Neural crest cell (in vitro differentiated cells): ENCODE measurements at regions not wholly inside any gene's neighbourhood (a gene's known extent, or its start where the extent isn't known, plus 50 kb on each side); places are given as distances from the start of the nearest gene placed in this dataset.

Source experiments
- DNase-seq: peaks from one replicate; pipeline ENCODE4 v3.0.0; 2021; ENCODE audit warnings: low read depth, mixed read lengths, low spot score
- H3K27ac Mint-ChIP-seq: one replicate; pipeline ENCODE4 v1.8.0; 2021; ENCODE audit warnings: mild to moderate bottlenecking, mixed read lengths; ENCODE audit not compliant: unreplicated experiment
- H3K27me3 Mint-ChIP-seq: 2 replicates; pipeline ENCODE4 v1.8.0; 2021; ENCODE audit warnings: low read depth, mild to moderate bottlenecking, mixed read lengths
- H3K36me3 Mint-ChIP-seq: 2 replicates; pipeline ENCODE4 v1.8.0; 2021; ENCODE audit warnings: low read depth, mild to moderate bottlenecking, mixed read lengths
- H3K4me1 Mint-ChIP-seq: 2 replicates; pipeline ENCODE4 v1.8.0; 2021; ENCODE audit warnings: mixed read lengths
- H3K4me3 Mint-ChIP-seq: one replicate; pipeline ENCODE4 v1.8.0; 2021; ENCODE audit warnings: mild to moderate bottlenecking, mixed read lengths
- H3K9me3 Mint-ChIP-seq: 2 replicates; pipeline ENCODE4 v1.8.0; 2021; ENCODE audit warnings: mixed read lengths
- TF ChIP-seq, protein P1 (sequence below): fragments of 200-600 bp; sonication (generic); conservative IDR thresholded peaks from 2 replicates; pipeline ENCODE4 v1.5.0; 2021; ENCODE audit warnings: antibody characterized with exemption, mild to moderate bottlenecking

DNA sequence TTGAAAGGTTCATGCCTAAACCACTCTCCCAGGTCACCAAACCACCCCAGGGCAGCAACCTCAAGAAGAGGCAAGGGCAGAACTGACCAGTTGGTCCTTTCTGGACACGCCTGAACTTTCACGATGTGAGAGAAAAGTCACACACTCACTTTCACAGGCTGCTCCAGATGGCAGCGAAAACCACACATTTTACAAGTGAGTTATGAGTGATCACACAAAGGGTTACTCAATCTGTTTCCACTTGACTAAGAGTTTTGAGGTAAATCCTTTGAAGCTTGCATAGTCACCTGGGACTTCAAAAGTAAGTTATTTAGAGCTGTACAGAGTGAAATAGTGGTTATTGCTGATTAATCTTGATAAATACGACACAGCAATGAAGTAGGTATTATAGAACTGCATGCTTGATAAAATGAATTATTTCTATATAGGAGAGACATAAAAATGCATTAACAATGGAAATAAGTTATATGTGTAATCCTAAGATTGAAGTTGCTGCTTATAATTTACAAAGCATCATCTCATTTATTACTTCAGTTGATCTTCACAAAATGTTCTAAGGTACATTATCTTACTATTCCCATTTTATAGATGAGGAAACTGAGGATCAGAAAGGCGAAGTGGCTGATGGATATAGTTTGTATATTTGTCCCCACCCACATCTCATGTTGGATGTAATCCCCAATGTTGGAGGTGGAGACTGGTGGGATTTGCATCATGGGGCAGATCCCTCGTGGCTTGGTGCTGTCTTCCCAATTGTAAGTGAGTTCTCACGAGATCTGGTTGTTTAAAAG, 103.0 kb upstream of the KLF3 start:
- Mint-ChIP-seq H3K9me3 (peaks cover 5% of the 10 kb centered on the region), H3K27ac (no peak overlapping the region), H3K36me3 (peaks cover 2% of the 10 kb centered on the region), H3K4me1 (peaks cover 23% of the 10 kb centered on the region), H3K27me3 (no peaks in the 10 kb centered on the region), H3K4me3 (no peak overlapping the region)
- no peak for DNase-seq
- TF ChIP-seq, protein P1, sequence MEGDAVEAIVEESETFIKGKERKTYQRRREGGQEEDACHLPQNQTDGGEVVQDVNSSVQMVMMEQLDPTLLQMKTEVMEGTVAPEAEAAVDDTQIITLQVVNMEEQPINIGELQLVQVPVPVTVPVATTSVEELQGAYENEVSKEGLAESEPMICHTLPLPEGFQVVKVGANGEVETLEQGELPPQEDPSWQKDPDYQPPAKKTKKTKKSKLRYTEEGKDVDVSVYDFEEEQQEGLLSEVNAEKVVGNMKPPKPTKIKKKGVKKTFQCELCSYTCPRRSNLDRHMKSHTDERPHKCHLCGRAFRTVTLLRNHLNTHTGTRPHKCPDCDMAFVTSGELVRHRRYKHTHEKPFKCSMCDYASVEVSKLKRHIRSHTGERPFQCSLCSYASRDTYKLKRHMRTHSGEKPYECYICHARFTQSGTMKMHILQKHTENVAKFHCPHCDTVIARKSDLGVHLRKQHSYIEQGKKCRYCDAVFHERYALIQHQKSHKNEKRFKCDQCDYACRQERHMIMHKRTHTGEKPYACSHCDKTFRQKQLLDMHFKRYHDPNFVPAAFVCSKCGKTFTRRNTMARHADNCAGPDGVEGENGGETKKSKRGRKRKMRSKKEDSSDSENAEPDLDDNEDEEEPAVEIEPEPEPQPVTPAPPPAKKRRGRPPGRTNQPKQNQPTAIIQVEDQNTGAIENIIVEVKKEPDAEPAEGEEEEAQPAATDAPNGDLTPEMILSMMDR = no peak

DNA sequence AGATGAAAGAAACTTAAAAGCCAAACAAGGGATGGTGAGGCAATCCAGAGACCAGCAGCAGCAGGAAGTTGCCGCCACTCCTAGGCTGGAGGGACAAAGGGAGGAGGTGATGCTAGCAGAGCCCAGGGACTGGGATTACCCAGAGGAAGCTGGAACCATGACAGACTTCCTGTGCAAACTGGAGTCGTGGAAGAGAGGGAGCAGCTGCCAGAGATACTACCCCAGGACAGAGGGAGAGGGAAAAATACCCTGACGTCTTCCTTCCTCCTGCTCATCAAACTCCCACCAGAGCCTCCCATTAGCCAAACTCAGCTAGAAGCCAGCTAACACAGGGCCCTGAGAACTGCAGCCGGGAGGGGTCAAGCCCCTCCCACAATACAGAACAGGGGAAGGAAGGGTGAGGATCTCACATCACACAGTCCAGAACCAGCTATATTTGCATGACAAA, 101.2 kb upstream of the KLF3 start:
- Mint-ChIP-seq H3K4me1 (peaks cover 33% of the 10 kb centered on the region), H3K27me3 (no peaks in the 10 kb centered on the region), H3K9me3 (no peaks in the 10 kb centered on the region), H3K4me3 (no peak overlapping the region), H3K27ac (peak overlapping the region; percentile 39), H3K36me3 (no peaks in the 10 kb centered on the region)
- TF ChIP-seq, protein P1 = no peak
- DNase-seq = no peak

DNA sequence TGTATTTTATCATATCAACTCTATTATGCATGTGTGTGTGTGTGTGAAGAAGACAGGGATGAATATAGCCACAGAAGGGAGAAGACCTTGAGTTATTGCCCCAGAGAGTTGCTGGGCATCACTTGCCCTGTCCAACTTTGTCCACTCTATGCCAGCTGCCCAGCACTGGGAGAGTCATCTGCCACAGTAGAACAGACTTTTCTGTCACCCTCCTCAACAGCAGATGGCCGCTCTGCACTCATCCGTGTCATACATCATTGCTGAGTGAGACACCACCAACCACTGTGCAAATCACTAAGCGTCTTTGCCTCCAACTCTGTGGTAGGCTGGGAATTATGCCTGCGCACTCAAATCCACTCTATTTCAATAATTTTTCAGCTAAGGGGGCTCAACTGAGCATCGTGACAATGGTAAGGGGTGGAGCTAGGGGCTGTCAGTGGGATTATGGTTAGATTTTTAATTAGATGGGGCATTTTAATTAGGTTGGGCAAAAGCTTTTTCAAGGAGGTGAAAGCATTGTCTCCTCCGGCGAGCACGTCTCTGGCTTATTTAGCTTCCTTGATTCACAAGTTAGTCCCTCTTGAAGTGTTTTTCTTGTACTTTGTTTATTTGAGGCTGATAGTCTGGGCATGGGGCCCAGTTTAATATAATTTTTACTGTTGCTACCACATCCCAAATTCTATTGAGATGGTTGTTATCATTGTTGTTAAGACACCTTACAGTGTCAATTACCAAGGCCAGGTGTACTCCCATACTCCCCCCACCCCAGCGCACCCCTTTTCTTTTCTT, 100.1 kb upstream of the KLF3 start:
- H3K27ac Mint-ChIP-seq = no peak overlapping the region
- TF ChIP-seq, protein P1 = no peak

DNA sequence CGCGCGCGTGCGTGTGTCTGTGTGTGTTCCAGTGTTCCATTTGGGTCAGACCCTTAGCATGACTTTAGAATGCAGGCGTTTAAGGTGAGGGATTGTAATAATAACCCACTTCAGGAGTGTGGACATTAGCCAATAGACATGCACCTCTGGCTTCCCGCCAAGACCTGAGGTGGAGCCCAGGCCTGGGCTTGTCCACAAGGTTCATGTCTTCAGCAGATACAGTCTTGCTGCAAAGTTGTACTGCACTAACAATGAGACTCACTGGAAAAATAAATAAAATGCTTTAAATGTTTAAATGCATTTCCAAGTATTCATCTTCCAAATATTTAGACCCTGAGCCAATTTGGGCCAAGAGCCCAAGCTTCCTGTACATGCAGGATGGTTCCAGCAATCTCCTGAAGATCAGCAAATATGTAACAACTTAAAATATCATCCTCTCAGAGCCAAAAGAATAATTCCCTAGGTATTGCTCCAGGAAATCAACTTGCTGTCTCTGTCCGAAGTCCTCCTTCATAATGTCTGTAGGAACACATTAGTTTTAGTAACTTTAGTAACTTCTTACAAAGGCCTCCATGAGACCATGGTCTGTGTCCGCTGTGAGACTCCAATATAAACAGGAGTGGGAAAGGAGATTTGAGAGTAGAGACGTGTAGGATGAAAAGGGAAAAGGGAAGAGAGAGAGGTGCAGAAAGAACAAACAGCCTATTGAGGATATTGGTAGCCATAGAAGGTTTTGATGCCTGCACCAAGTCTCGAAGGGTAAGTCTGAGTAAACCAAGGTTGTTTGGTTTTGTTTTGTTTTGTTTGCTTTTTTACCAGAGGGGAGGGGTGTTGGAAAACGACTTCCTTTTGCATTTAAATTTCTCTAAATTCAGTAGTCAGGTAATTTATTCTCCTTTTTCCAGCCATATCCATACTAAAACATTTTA, 98.5 kb upstream of the KLF3 start:
- no peaks in the 10 kb centered on the region for H3K27me3 Mint-ChIP-seq
- H3K9me3 Mint-ChIP-seq = peaks cover 4% of the 10 kb centered on the region

More for the DNA sequence above, 100.1 kb upstream of the KLF3 start:
- DNase-seq = no peak
- no peak overlapping the region for H3K4me3 Mint-ChIP-seq
- H3K4me1 Mint-ChIP-seq = peaks cover 38% of the 10 kb centered on the region
- H3K27me3 Mint-ChIP-seq = no peaks in the 10 kb centered on the region
- no peaks in the 10 kb centered on the region for H3K9me3 Mint-ChIP-seq
- no peaks in the 10 kb centered on the region for H3K36me3 Mint-ChIP-seq

More for the DNA sequence above, 98.5 kb upstream of the KLF3 start:
- TF ChIP-seq, protein P1 = no peak
- Mint-ChIP-seq H3K27ac (peak overlapping the region; percentile 87), H3K4me3 (no peak overlapping the region), H3K36me3 (peaks cover 3% of the 10 kb centered on the region), H3K4me1 (peaks cover 29% of the 10 kb centered on the region)
- no peak for DNase-seq
